ENCODE measurements at regions not wholly inside any gene's neighbourhood (a gene's known extent, or its start where the extent isn't known, plus 50 kb on each side); places are given as distances from the start of the nearest gene placed in this dataset.

DNA sequence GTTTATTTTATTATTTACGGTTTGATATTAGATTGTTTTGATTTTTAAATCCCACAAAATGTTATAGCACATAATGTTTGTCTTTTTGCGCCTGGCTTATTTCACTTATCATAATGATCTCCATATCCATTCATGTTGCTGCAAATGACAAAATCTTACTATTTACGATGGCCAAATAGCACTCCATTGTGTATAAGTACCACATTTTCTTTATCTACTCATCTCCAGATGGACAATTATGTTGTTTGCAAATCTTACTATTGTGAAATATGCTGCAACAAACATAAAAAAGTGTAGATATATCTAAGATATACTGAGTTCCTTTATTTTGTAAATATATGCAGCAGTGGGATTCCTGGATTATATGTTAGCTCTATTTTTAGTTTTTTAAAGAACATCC, 1568.3 kb downstream of the AMY1C start:
- Histone ChIP-seq H2AFZ (ENCODE audit: low read length) (no peak overlapping the region), H3K4me1 (ENCODE audit: insufficient read depth, low read length) (no peaks in the 10 kb centered on the region), H3K9ac (ENCODE audit: insufficient read depth, low read depth, low read length) (no peak overlapping the region), H3K27ac (ENCODE audit: extremely low read length, insufficient read depth, low read length) (no peak overlapping the region), H3K4me3 (replicated peaks in 1 of 3; ENCODE audit: insufficient read depth in 1 of 3, low read depth in 2 of 3, low read length in 3 of 3) (no peak overlapping the region), H3K4me2 (ENCODE audit: low read depth, low read length) (no peak overlapping the region), H3K79me2 (ENCODE audit: insufficient read depth, low read length) (no peaks in the 10 kb centered on the region), H3K9me3 (ENCODE audit: low read length) (peaks cover 36% of the 10 kb centered on the region), H3K27me3 (ENCODE audit: control insufficient read depth in 1 of 2, insufficient read depth in 2 of 2, low read length in 2 of 2) (no peaks in the 10 kb centered on the region), H4K20me1 (ENCODE audit: insufficient read depth, low read length) (no peaks in the 10 kb centered on the region), H3K36me3 (replicated peaks in 1 of 2; ENCODE audit: control insufficient read depth in 1 of 2, insufficient read depth in 2 of 2, low read length in 2 of 2) (no peaks in the 10 kb centered on the region)
- ATAC-seq (no peak), FAIRE-seq (no peak), DNase-seq (ENCODE audit: low spot score) (no peak)
- in situ Hi-C loops (cut with HindIII; ENCODE audit: extremely low pct_ligation_motif_present, low pct_unique_long_range_greater_than_20kb) (no loop called here), intact Hi-C loops (cut with micrococcal nuclease; ENCODE audit: unreplicated experiment) (no loop called here)
- POLR2A ChIA-PET, result no interaction called here
- CTCF ChIA-PET (ENCODE audit: low intra/inter-chr PET ratio, low total read pairs), result no interaction called here
- WGBS (ENCODE audit: low lambda C conversion rate), result 3% methylated on average over 3 of the region's 3 CpGs
- TF ChIP-seq ZNF12 (CRISPR knock-in tag; IDR thresholded peaks at IDR 0.05), result no peak
- TF ChIP-seq CEBPB (IDR thresholded peaks at IDR 0.05; ENCODE audit: borderline replicate concordance, low read depth, low read length), result peak; percentile 5; the same call in 1 of the 2 replicates
- BruUV-seq (replicated peaks), result no TSS peak

GRCh38 chr1:105326886-105327285, 1577.2 kb downstream of the AMY1C start:
- Histone ChIP-seq H3K4me1 (ENCODE audit: insufficient read depth, low read length) (no peaks in the 10 kb centered on the region), H3K27ac (ENCODE audit: extremely low read length, insufficient read depth, low read length) (no peak overlapping the region), H3K9ac (ENCODE audit: insufficient read depth, low read depth, low read length) (no peak overlapping the region), H3K9me3 (ENCODE audit: low read length) (peaks cover 33% of the 10 kb centered on the region), H3K79me2 (ENCODE audit: insufficient read depth, low read length) (no peaks in the 10 kb centered on the region), H3K36me3 (replicated peaks in 1 of 2; ENCODE audit: control insufficient read depth in 1 of 2, insufficient read depth in 2 of 2, low read length in 2 of 2) (no peaks in the 10 kb centered on the region), H2AFZ (ENCODE audit: low read length) (no peak overlapping the region), H3K27me3 (ENCODE audit: control insufficient read depth in 1 of 2, insufficient read depth in 2 of 2, low read length in 2 of 2) (no peaks in the 10 kb centered on the region), H3K4me2 (ENCODE audit: low read depth, low read length) (no peak overlapping the region), H4K20me1 (ENCODE audit: insufficient read depth, low read length) (no peaks in the 10 kb centered on the region), H3K4me3 (replicated peaks in 1 of 3; ENCODE audit: insufficient read depth in 1 of 3, low read depth in 2 of 3, low read length in 3 of 3) (no peak overlapping the region)
- ATAC-seq, result no peak
- CTCF ChIA-PET (ENCODE audit: low intra/inter-chr PET ratio, low total read pairs), result no interaction called here
- 0% methylated on average over 1 of the region's 1 CpG for WGBS (ENCODE audit: low lambda C conversion rate)
- no peak for DNase-seq (ENCODE audit: low spot score)
- in situ Hi-C loops (cut with HindIII; ENCODE audit: extremely low pct_ligation_motif_present, low pct_unique_long_range_greater_than_20kb), result no loop called here
- BruUV-seq (replicated peaks), result no TSS peak
- POLR2A ChIA-PET, result no interaction called here
- intact Hi-C loops (cut with micrococcal nuclease; ENCODE audit: unreplicated experiment), result no loop called here
- no peak for FAIRE-seq
- TF ChIP-seq NCOA2 (CRISPR knock-in tag; IDR thresholded peaks at IDR 0.05) (no peak), ZNF639 (CRISPR knock-in tag; conservative IDR thresholded peaks at IDR 0.05) (no peak), NPAS2 (CRISPR knock-in tag; IDR thresholded peaks at IDR 0.05; ENCODE audit: borderline replicate concordance) (no peak), HNRNPLL (IDR thresholded peaks at IDR 0.05; ENCODE audit: low read depth, low read length, poor library complexity, severe bottlenecking) (no peak), RCOR2 (CRISPR knock-in tag; IDR thresholded peaks at IDR 0.05) (no peak), MAFK (conservative IDR thresholded peaks at IDR 0.05 in 1 of 2, IDR thresholded peaks at IDR 0.05 in 1 of 2; ENCODE audit: low read length in 2 of 2) (peak; percentile 80 to 86), ZNF160 (CRISPR knock-in tag; IDR thresholded peaks at IDR 0.05) (no peak), TERF1 (CRISPR knock-in tag; IDR thresholded peaks at IDR 0.05) (no peak), ZNF101 (CRISPR knock-in tag; IDR thresholded peaks at IDR 0.05; ENCODE audit: borderline replicate concordance, low read depth) (no peak)
- TF ChIP-seq, protein P1, sequence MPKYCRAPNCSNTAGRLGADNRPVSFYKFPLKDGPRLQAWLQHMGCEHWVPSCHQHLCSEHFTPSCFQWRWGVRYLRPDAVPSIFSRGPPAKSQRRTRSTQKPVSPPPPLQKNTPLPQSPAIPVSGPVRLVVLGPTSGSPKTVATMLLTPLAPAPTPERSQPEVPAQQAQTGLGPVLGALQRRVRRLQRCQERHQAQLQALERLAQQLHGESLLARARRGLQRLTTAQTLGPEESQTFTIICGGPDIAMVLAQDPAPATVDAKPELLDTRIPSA (CRISPR knock-in tag; IDR thresholded peaks at IDR 0.05; ENCODE audit: borderline replicate concordance), result no peak
- TF ChIP-seq, protein P2, sequence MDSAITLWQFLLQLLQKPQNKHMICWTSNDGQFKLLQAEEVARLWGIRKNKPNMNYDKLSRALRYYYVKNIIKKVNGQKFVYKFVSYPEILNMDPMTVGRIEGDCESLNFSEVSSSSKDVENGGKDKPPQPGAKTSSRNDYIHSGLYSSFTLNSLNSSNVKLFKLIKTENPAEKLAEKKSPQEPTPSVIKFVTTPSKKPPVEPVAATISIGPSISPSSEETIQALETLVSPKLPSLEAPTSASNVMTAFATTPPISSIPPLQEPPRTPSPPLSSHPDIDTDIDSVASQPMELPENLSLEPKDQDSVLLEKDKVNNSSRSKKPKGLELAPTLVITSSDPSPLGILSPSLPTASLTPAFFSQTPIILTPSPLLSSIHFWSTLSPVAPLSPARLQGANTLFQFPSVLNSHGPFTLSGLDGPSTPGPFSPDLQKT (CRISPR knock-in tag; IDR thresholded peaks at IDR 0.05; ENCODE audit: borderline replicate concordance), result no peak
- TF ChIP-seq, protein P3, sequence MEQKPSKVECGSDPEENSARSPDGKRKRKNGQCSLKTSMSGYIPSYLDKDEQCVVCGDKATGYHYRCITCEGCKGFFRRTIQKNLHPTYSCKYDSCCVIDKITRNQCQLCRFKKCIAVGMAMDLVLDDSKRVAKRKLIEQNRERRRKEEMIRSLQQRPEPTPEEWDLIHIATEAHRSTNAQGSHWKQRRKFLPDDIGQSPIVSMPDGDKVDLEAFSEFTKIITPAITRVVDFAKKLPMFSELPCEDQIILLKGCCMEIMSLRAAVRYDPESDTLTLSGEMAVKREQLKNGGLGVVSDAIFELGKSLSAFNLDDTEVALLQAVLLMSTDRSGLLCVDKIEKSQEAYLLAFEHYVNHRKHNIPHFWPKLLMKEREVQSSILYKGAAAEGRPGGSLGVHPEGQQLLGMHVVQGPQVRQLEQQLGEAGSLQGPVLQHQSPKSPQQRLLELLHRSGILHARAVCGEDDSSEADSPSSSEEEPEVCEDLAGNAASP (CRISPR knock-in tag; IDR thresholded peaks at IDR 0.05; ENCODE audit: borderline replicate concordance), result no peak
